GM18951 (cell line): ENCODE measurements at regions not wholly inside any gene's neighbourhood (a gene's known extent, or its start where the extent isn't known, plus 50 kb on each side); places are given as distances from the start of the nearest gene placed in this dataset.
"Not testable (repeated sequence)": the region's sequence is repeated elsewhere in the genome, so short reads cannot be mapped to it uniquely, and the experiment has no call there.

Experiments
- POLR2A ChIP-seq: IDR thresholded peaks from 4 replicates; pipeline ENCODE4 v1.6.1; 2011; ENCODE audit warnings: mild to moderate bottlenecking; ENCODE audit not compliant: insufficient read length, insufficient read depth; ENCODE audit errors: extremely low read depth
- in situ Hi-C: fragments of 300-500 bp; cut with MboI; formaldehyde crosslinking; loops from one replicate; pipeline ENCODE4 v1.12.0; 2022; ENCODE audit warnings: low sequenced_read_pairs, mixed read lengths, inconsistent platforms; ENCODE audit not compliant: unreplicated experiment

- in situ Hi-C loops, result no loop called here
These were observed 1233.2 kb upstream of the ZEB2 start for GRCh38 chr2:145753041-145753608.

GRCh38 chr2:145752091-145752806, 1232.3 kb upstream of the ZEB2 start:
- in situ Hi-C loops, result no loop called here

More at GRCh38 chr2:145753041-145753608, 1233.2 kb upstream of the ZEB2 start:
- TF ChIP-seq POLR2A, result no peak

GRCh38 chr2:145751629-145752028, 1231.7 kb upstream of the ZEB2 start:
- in situ Hi-C loops, result no loop called here
- TF ChIP-seq POLR2A, result no peak

More at GRCh38 chr2:145752091-145752806, 1232.3 kb upstream of the ZEB2 start:
- TF ChIP-seq POLR2A, result no peak

GRCh38 chr2:145751155-145751554, 1231.2 kb upstream of the ZEB2 start:
- in situ Hi-C loops, result no loop called here
- TF ChIP-seq POLR2A, result no peak

- in situ Hi-C loops, result no loop called here
- TF ChIP-seq POLR2A, result no peak
These were observed 1230.7 kb upstream of the ZEB2 start for GRCh38 chr2:145750612-145751011.

GRCh38 chr2:145750144-145750543, 1230.2 kb upstream of the ZEB2 start:
- in situ Hi-C loops, result no loop called here
- TF ChIP-seq POLR2A, result no peak

- no peak for TF ChIP-seq POLR2A
- in situ Hi-C loops, result no loop called here
These were observed 1229.6 kb upstream of the ZEB2 start for GRCh38 chr2:145749556-145749955.

GRCh38 chr2:145748927-145749326, 1229.0 kb upstream of the ZEB2 start:
- no peak for TF ChIP-seq POLR2A
- in situ Hi-C loops, result no loop called here

GRCh38 chr2:145747715-145748114, 1227.8 kb upstream of the ZEB2 start:
- in situ Hi-C loops, result no loop called here
- TF ChIP-seq POLR2A, result no peak

- in situ Hi-C loops, result not testable (repeated sequence)
These were observed 1225.4 kb upstream of the ZEB2 start for GRCh38 chr2:145745387-145745721.

GRCh38 chr2:145744541-145745386, 1224.8 kb upstream of the ZEB2 start:
- in situ Hi-C loops, result no loop called here
- no peak for TF ChIP-seq POLR2A

- TF ChIP-seq POLR2A, result no peak
- in situ Hi-C loops, result no loop called here
These were observed 1223.1 kb upstream of the ZEB2 start for GRCh38 chr2:145743011-145743410.

- in situ Hi-C loops, result no loop called here
- TF ChIP-seq POLR2A, result no peak
These were observed 1221.7 kb upstream of the ZEB2 start for GRCh38 chr2:145741636-145742035.

- in situ Hi-C loops, result no loop called here
- no peak for TF ChIP-seq POLR2A
These were observed 1221.3 kb upstream of the ZEB2 start for GRCh38 chr2:145741181-145741580.
